OCI-LY7 (cell line): ENCODE measurements at regions not wholly inside any gene's neighbourhood (a gene's known extent, or its start where the extent isn't known, plus 50 kb on each side); places are given as distances from the start of the nearest gene placed in this dataset.

ENCODE experiments used
- BruUV-seq: library from RNA; stranded (reverse); fragments of 400-500 nt; replicated peaks from 2 replicates; lab custom pipeline; 2021; lab: Mats Ljungman, UMichigan
- CTCF ChIA-PET: fragments of 300-600 bp; sonication (Branson Sonifier 250); formaldehyde crosslinking; loops from one replicate; lab custom pipeline; 2022; ENCODE audit warnings: antibody characterized with exemption; ENCODE audit not compliant: unreplicated experiment; lab: Charles Lee
- POLR2A ChIA-PET: fragments of 300-600 bp; sonication (Branson Sonifier 250); formaldehyde crosslinking; loops from one replicate; lab custom pipeline; 2022; ENCODE audit warnings: antibody characterized with exemption; lab: Charles Lee
- DNase-seq: peaks from one replicate; pipeline ENCODE4 v3.0.0-alpha.2; 2015; ENCODE audit warnings: low spot score
- H2AFZ ChIP-seq: fragments of 200-600 bp; sonication (generic), shearing (Covaris generic); 2 replicates; pipeline ENCODE4 v1.6.1; 2014; ENCODE audit warnings: mild to moderate bottlenecking, antibody characterized with exemption, low read length, moderate library complexity
- H3K27ac ChIP-seq: fragments of 200-600 bp; sonication (generic); 2 replicates; pipeline ENCODE4 v1.5.1; 2014; ENCODE audit warnings: mixed run types, low read depth, mild to moderate bottlenecking, moderate library complexity, low read length, inconsistent platforms; ENCODE audit not compliant: poor library complexity, severe bottlenecking
- H3K36me3 ChIP-seq: fragments of 200-600 bp; sonication (generic); 2 replicates; pipeline ENCODE4 v1.6.1; 2014; ENCODE audit warnings: mild to moderate bottlenecking, antibody characterized with exemption, low read length, moderate library complexity, mixed read lengths; ENCODE audit not compliant: insufficient read depth
- H3K4me1 ChIP-seq: fragments of 200-600 bp; sonication (generic); 2 replicates; pipeline ENCODE4 v1.5.1; 2014; ENCODE audit warnings: mild to moderate bottlenecking, low read length; ENCODE audit not compliant: insufficient read depth, poor library complexity, severe bottlenecking
- H3K4me2 ChIP-seq: fragments of 200-600 bp; sonication (generic); 2 replicates; pipeline ENCODE4 v1.6.1; 2014; ENCODE audit warnings: mild to moderate bottlenecking, low read length
- H3K4me3 ChIP-seq: fragments of 200-600 bp; sonication (generic); 2 replicates; pipeline ENCODE4 v1.5.1; 2014; ENCODE audit warnings: mild to moderate bottlenecking, low read depth, low read length; ENCODE audit not compliant: poor library complexity, severe bottlenecking
- H3K79me2 ChIP-seq: fragments of 200-600 bp; sonication (generic); 2 replicates; pipeline ENCODE4 v1.6.1; 2016; ENCODE audit warnings: low read depth, mild to moderate bottlenecking, low read length, moderate library complexity, mixed read lengths; ENCODE audit not compliant: insufficient read depth
- H3K9me2 ChIP-seq: fragments of 200-600 bp; sonication (generic); 2 replicates; pipeline ENCODE4 v1.6.1; 2016; ENCODE audit warnings: mild to moderate bottlenecking, low read length, mixed read lengths; ENCODE audit not compliant: insufficient read depth
- H3K9me3 ChIP-seq: fragments of 200-600 bp; sonication (generic); 2 replicates; pipeline ENCODE4 v1.6.1; 2014; ENCODE audit warnings: mild to moderate bottlenecking, mixed run types, low read length, mixed read lengths
- H4K20me1 ChIP-seq: fragments of 200-600 bp; sonication (generic); 2 replicates; pipeline ENCODE4 v1.6.1; 2014; ENCODE audit warnings: mild to moderate bottlenecking, antibody characterized with exemption, low read length, moderate library complexity, mixed read lengths; ENCODE audit not compliant: insufficient read depth
- CTCF ChIP-seq: fragments of 200-600 bp; sonication (generic); conservative IDR thresholded peaks from 2 replicates; pipeline ENCODE4 v1.5.1; 2014; ENCODE audit warnings: mild to moderate bottlenecking, antibody characterized with exemption, low read length, moderate library complexity, mixed read lengths
- EZH2phosphoT487 ChIP-seq: fragments of 200-600 bp; sonication (generic); IDR thresholded peaks from 2 replicates; pipeline ENCODE4 v1.6.1; 2018; ENCODE audit warnings: low read depth, borderline replicate concordance, mild to moderate bottlenecking, mixed run types, antibody characterized with exemption, low read length, moderate library complexity, mixed read lengths
- intact Hi-C: fragments of 100-400 bp; cut with micrococcal nuclease; formaldehyde crosslinking; loops from one replicate; pipeline ENCODE4 v1.10.0; 2022; ENCODE audit not compliant: unreplicated experiment

DNA sequence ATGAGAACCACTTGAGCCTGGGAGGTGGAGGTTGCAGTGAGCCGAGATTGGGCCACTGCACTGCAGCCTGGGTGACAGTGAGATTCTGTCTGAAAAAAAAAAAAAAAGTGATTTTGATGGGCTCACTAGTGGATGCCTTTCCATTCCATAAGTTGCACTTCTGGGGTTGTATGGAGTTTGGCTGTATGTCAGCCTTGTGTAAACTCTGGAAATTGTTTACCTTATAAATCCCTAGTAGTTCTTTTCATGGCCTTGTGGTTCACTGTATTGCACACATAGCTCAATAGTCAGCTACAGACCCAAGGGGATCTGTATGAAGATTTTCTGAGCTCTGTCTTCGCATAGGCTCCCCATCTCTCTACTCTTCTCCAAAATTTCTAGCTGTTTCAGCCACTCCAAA lies 131.9 kb downstream of the SOX11 start:
- Histone ChIP-seq H3K9me2 (no peaks in the 10 kb centered on the region), H3K4me3 (no peak overlapping the region), H3K9me3 (no peaks in the 10 kb centered on the region), H3K79me2 (no peaks in the 10 kb centered on the region), H3K4me2 (no peak overlapping the region), H3K36me3 (no peaks in the 10 kb centered on the region), H3K27ac (no peak overlapping the region), H3K4me1 (no peaks in the 10 kb centered on the region), H2AFZ (no peak overlapping the region), H4K20me1 (no peaks in the 10 kb centered on the region)
- POLR2A ChIA-PET: no interaction called here
- intact Hi-C loops: no loop called here
- CTCF ChIA-PET: interaction anchor here (0.6 kb wide), 1 partner anchor 23 kb away, joined by 4 read pairs; no protein-coding TSS in a partner anchor
- no peak for DNase-seq
- TF ChIP-seq CTCF (no peak), EZH2phosphoT487 (no peak)
- BruUV-seq: no TSS peak

GRCh38 chr2:5825686-5826085 lies 133.5 kb downstream of the SOX11 start:
- Histone ChIP-seq H4K20me1 (no peaks in the 10 kb centered on the region), H3K79me2 (no peaks in the 10 kb centered on the region), H3K9me2 (no peaks in the 10 kb centered on the region; the same call in 1 of the 2 replicates), H3K4me2 (no peak overlapping the region), H3K4me1 (no peaks in the 10 kb centered on the region), H2AFZ (no peak overlapping the region), H3K27ac (no peak overlapping the region), H3K4me3 (no peak overlapping the region), H3K9me3 (no peaks in the 10 kb centered on the region), H3K36me3 (no peaks in the 10 kb centered on the region)
- ChIA-PET CTCF (no interaction called here), POLR2A (interaction anchor here (0.6 to 1.0 kb wide), 2 partner anchors 12 kb away, joined by 3 read pairs; no protein-coding TSS in a partner anchor)
- no TSS peak for BruUV-seq
- TF ChIP-seq CTCF (peak; percentile 19; the same call in 1 of the 2 replicates), EZH2phosphoT487 (no peak)
- DNase-seq: peak; percentile 11
- intact Hi-C loops: no loop called here

DNA sequence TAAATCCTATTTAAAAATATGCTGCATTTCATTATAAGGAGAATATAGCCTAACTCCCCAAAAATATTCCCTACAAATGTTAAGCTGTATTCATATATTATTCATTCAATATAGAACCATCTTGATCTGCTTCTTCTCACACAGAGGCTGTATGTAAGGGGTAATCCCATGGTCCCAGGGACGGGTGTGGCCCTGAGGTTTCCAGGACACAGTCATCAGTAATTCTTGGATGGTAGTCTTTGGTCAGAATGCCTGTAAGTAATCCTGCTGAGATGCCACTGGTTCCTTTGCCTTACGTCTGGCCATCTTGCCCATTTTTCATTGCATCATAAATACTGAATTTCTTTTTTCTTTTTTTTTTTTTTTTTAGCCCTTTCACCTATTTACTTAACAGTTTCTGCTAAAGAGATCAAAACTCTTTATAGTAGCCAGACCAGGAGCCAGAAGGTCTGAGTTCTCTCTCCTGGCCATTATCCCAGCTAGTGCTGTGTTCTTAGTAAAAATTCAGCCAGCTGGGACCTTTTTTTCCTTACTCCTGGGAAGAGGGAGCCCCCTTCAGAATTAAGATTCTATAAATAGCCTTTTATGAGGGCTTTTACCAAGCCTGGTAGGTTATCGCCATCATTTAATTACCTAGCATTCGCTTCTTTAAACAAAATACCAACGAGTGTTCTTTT lies 134.9 kb downstream of the SOX11 start:
- ChIA-PET POLR2A (interaction anchor here (0.6 to 1.9 kb wide), 2 partner anchors 8 to 13 kb away, joined by 3 to 7 read pairs; no protein-coding TSS in a partner anchor), CTCF (no interaction called here)
- Histone ChIP-seq H3K36me3 (no peaks in the 10 kb centered on the region), H3K4me2 (no peak overlapping the region), H3K27ac (no peak overlapping the region), H3K9me3 (no peaks in the 10 kb centered on the region), H2AFZ (no peak overlapping the region), H3K79me2 (no peaks in the 10 kb centered on the region), H3K4me3 (no peak overlapping the region), H3K4me1 (no peaks in the 10 kb centered on the region), H3K9me2 (no peaks in the 10 kb centered on the region; the same call in 1 of the 2 replicates), H4K20me1 (no peaks in the 10 kb centered on the region)
- TF ChIP-seq EZH2phosphoT487: no peak
- intact Hi-C loops: no loop called here
- DNase-seq: no peak
- no TSS peak for BruUV-seq
